Mesendoderm (in vitro differentiated cells): ENCODE measurements at regions not wholly inside any gene's neighbourhood (a gene's known extent, or its start where the extent isn't known, plus 50 kb on each side); places are given as distances from the start of the nearest gene placed in this dataset.
A peak's percentile ranks its signal among the peaks of the same experiment; 100 is the strongest.
"Not testable (repeated sequence)": the region's sequence is repeated elsewhere in the genome, so short reads cannot be mapped to it uniquely, and the experiment has no call there.

Experiments
- DNase-seq: peaks from one replicate; pipeline ENCODE4 v3.0.0; 2013
- H2AK5ac ChIP-seq: 2 replicates; pipeline ENCODE4 v1.6.1; 2013; ENCODE audit warnings: low read length, inconsistent platforms
- H2BK120ac ChIP-seq: 2 replicates; pipeline ENCODE4 v1.6.1; 2013; ENCODE audit warnings: low read depth, mild to moderate bottlenecking, low read length, moderate library complexity, mixed read lengths
- H2BK15ac ChIP-seq: replicated peaks from 2 replicates; pipeline ENCODE4 v1.6.1; 2013; ENCODE audit warnings: low read depth, mild to moderate bottlenecking, moderate library complexity
- H2BK5ac ChIP-seq: 2 replicates; pipeline ENCODE4 v1.6.1; 2013; ENCODE audit warnings: low read length, inconsistent platforms
- H3K18ac ChIP-seq: 2 replicates; pipeline ENCODE4 v1.6.1; 2013; ENCODE audit warnings: mild to moderate bottlenecking, low read length, mixed read lengths
- H3K23ac ChIP-seq: one replicate; pipeline ENCODE4 v1.6.1; 2013; ENCODE audit warnings: low read length
- H3K27ac ChIP-seq: 2 replicates; pipeline ENCODE4 v1.5.1; 2013; ENCODE audit warnings: low read depth, mild to moderate bottlenecking, inconsistent platforms, low read length, moderate library complexity
- H3K27me3 ChIP-seq: 2 replicates; pipeline ENCODE4 v1.6.1; 2013; ENCODE audit warnings: low read length, control low read depth, mild to moderate bottlenecking, inconsistent platforms; ENCODE audit not compliant: insufficient read depth, poor library complexity
- H3K36me3 ChIP-seq: 2 replicates; pipeline ENCODE4 v1.6.1; 2013; ENCODE audit warnings: low read length, inconsistent platforms; ENCODE audit not compliant: control insufficient read depth, insufficient read depth
- H3K4ac ChIP-seq: one replicate; pipeline ENCODE4 v1.6.1; 2013; ENCODE audit warnings: low read depth, mild to moderate bottlenecking, low read length, moderate library complexity
- H3K4me1 ChIP-seq: 2 replicates; pipeline ENCODE4 v1.6.1; 2013; ENCODE audit warnings: low read depth, low read length, inconsistent platforms; ENCODE audit not compliant: control insufficient read depth
- H3K4me2 ChIP-seq: 2 replicates; pipeline ENCODE4 v1.6.1; 2013; ENCODE audit warnings: low read length
- H3K4me3 ChIP-seq: 2 replicates; pipeline ENCODE4 v1.5.1; 2013; ENCODE audit warnings: mild to moderate bottlenecking, low read length
- H3K56ac ChIP-seq: one replicate; pipeline ENCODE4 v1.6.1; 2013; ENCODE audit warnings: low read length
- H3K79me1 ChIP-seq: 2 replicates; pipeline ENCODE4 v1.6.1; 2013; ENCODE audit warnings: low read length, inconsistent platforms
- H3K79me2 ChIP-seq: 2 replicates; pipeline ENCODE4 v1.6.1; 2013; ENCODE audit warnings: mild to moderate bottlenecking, low read length; ENCODE audit not compliant: control insufficient read depth, insufficient read depth
- H3K9ac ChIP-seq: 2 replicates; pipeline ENCODE4 v1.6.1; 2013; ENCODE audit warnings: low read length, inconsistent platforms
- H4K5ac ChIP-seq: one replicate; pipeline ENCODE4 v1.6.1; 2013; ENCODE audit warnings: low read length
- H4K8ac ChIP-seq: one replicate; pipeline ENCODE4 v1.6.1; 2013; ENCODE audit warnings: low read depth, mild to moderate bottlenecking, control low read depth, low read length, moderate library complexity
- WGBS: extraction: QIAGEN DNeasy Blood & Tissue Kit; methylation state at CpG from one replicate; pipeline ENCODE4 v1.1.7; 2013; ENCODE audit warnings: low lambda C conversion rate, missing lambda C conversion rate; ENCODE audit not compliant: insufficient coverage; ENCODE audit errors: extremely low coverage; 5-methylcytosine and 5-hydroxymethylcytosine counted together

GRCh38 chr2:132009874-132010521, 151.8 kb downstream of the ANKRD30BL start:
- H3K18ac ChIP-seq = peak overlapping the region; percentile 97
- no peak overlapping the region for H3K23ac ChIP-seq
- no peak overlapping the region for H4K8ac ChIP-seq
- no peaks in the 10 kb centered on the region for H3K79me2 ChIP-seq
- no peak overlapping the region for H4K5ac ChIP-seq
- no peaks in the 10 kb centered on the region for H3K79me1 ChIP-seq
- H2BK120ac ChIP-seq = no peak overlapping the region
- no peak overlapping the region for H3K56ac ChIP-seq
- H3K4me1 ChIP-seq = no peaks in the 10 kb centered on the region
- no peak overlapping the region for H3K27ac ChIP-seq
- WGBS = no CpG with 5 or more reads among the region's 56 CpGs
- H3K4ac ChIP-seq = no peak overlapping the region
- H2AK5ac ChIP-seq = no peak overlapping the region
- no peaks in the 10 kb centered on the region for H3K36me3 ChIP-seq
- no peak overlapping the region for H3K9ac ChIP-seq
- no peak overlapping the region for H3K4me2 ChIP-seq
- no peak overlapping the region for H2BK15ac ChIP-seq
- H3K27me3 ChIP-seq = peaks cover 7% of the 10 kb centered on the region
- H3K4me3 ChIP-seq = no peak overlapping the region
- peak; percentile 11 for DNase-seq
- no peak overlapping the region for H2BK5ac ChIP-seq

- Histone ChIP-seq H2BK120ac (no peak overlapping the region), H3K79me1 (no peaks in the 10 kb centered on the region), H4K5ac (no peak overlapping the region), H3K4me1 (no peaks in the 10 kb centered on the region), H3K4me3 (no peak overlapping the region), H2AK5ac (no peak overlapping the region), H3K27ac (no peak overlapping the region), H3K4me2 (no peak overlapping the region), H3K36me3 (no peaks in the 10 kb centered on the region), H3K18ac (peak overlapping the region; percentile 97), H3K27me3 (peaks cover 7% of the 10 kb centered on the region), H3K56ac (no peak overlapping the region), H3K4ac (no peak overlapping the region), H2BK15ac (no peak overlapping the region), H3K79me2 (no peaks in the 10 kb centered on the region), H3K9ac (no peak overlapping the region), H2BK5ac (no peak overlapping the region), H4K8ac (no peak overlapping the region), H3K23ac (no peak overlapping the region)
- no peak for DNase-seq
- WGBS = no CpG with 5 or more reads among the region's 13 CpGs
Observed at GRCh38 chr2:132009177-132009873, 152.4 kb downstream of the ANKRD30BL start.

- not testable (repeated sequence) for H3K18ac ChIP-seq, H3K4ac ChIP-seq, H3K36me3 ChIP-seq, H3K4me3 ChIP-seq, H3K9ac ChIP-seq, H3K23ac ChIP-seq, DNase-seq, H3K56ac ChIP-seq, H2BK120ac ChIP-seq, H3K79me2 ChIP-seq, H3K27me3 ChIP-seq, H2AK5ac ChIP-seq, H4K5ac ChIP-seq, H2BK5ac ChIP-seq, H3K4me2 ChIP-seq, H2BK15ac ChIP-seq, H3K4me1 ChIP-seq, H3K79me1 ChIP-seq, H3K27ac ChIP-seq, H4K8ac ChIP-seq
- no CpG with 5 or more reads among the region's 1 CpG for WGBS
Observed at GRCh38 chr2:131990751-131991150, 171.0 kb downstream of the ANKRD30BL start.

DNA sequence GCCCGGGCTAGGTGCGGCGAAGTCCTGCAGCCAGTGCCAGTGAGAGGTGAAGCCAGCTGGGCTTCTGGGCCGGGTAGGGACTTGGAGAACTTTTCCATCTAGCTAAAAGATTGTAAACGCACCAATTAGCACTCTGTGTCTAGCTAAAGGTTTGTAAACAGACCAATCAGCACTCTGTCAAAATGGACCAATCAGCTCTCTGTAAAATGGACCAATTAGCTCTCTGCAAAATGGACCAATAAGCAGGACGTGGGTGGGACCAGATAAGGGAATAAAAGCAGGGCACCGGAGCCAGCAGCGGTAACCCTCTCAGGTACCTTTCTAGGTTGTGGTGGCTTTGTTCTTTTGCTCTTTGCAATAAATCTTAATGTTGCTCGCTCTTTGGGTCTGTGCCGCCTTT, 195.1 kb downstream of the ANKRD30BL start:
- not testable (repeated sequence) for H3K4me1 ChIP-seq, H3K79me2 ChIP-seq, DNase-seq, H4K5ac ChIP-seq, H3K4me3 ChIP-seq, H3K36me3 ChIP-seq, H3K18ac ChIP-seq, H3K79me1 ChIP-seq, H3K27me3 ChIP-seq, H2BK15ac ChIP-seq, H3K9ac ChIP-seq, H3K4ac ChIP-seq, H3K27ac ChIP-seq, H2BK120ac ChIP-seq, H3K56ac ChIP-seq, H2BK5ac ChIP-seq, H2AK5ac ChIP-seq, H3K4me2 ChIP-seq, H4K8ac ChIP-seq, H3K23ac ChIP-seq
- WGBS = no CpG with 5 or more reads among the region's 10 CpGs

DNA sequence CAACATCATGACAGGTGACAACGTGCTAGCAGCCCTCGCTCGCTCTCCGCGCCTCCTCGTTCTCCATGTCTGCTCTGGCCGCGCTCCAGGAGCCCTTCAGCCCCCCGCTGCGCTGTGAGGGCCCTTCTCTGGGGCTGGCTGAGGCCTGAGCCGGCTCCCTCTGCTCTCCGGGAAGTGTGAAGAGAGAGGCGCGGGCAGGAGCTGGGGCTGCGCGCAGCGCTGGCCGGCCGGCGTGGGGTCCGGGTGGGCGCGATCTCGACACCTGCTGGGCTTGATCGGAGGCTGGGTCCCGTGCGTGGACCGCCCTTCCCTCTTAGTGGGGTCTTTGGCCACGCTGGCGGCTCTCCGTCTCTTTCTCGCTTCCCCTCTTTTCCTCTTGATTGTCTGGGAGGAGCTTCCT, 195.5 kb downstream of the ANKRD30BL start:
- Histone ChIP-seq H3K27ac (no peak overlapping the region), H3K4me2 (no peak overlapping the region), H3K4ac (no peak overlapping the region), H3K4me1 (no peaks in the 10 kb centered on the region), H3K23ac (no peak overlapping the region), H3K36me3 (no peaks in the 10 kb centered on the region), H4K5ac (no peak overlapping the region), H2AK5ac (no peak overlapping the region), H3K79me2 (no peaks in the 10 kb centered on the region), H3K9ac (no peak overlapping the region), H3K56ac (no peak overlapping the region), H2BK120ac (no peak overlapping the region), H3K79me1 (no peaks in the 10 kb centered on the region), H2BK5ac (no peak overlapping the region), H2BK15ac (no peak overlapping the region), H4K8ac (no peak overlapping the region), H3K18ac (no peak overlapping the region), H3K4me3 (no peak overlapping the region), H3K27me3 (no peaks in the 10 kb centered on the region)
- DNase-seq = no peak
- no CpG with 5 or more reads among the region's 32 CpGs for WGBS
